ENCODE measurements at regions not wholly inside any gene's neighbourhood (a gene's known extent, or its start where the extent isn't known, plus 50 kb on each side); places are given as distances from the start of the nearest gene placed in this dataset.

DNA sequence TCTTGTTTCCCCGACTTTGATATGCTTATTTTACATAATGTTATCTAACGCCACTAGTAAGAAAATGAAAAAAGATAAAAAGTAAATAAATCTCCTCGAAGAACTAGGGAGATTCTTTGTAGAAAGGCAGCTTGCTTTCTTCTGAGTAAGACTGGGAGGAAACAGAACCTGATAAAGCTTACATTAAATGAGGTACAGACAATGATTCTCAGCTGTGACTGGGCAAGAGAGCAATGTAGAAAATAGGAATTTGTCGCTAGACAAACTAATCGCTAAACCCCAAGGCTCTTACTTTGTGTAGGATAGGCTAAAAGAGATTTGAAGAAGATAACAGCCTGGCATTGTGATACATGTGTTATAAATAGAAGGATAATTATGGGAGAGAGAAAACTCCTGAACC is 919.0 kb upstream of the ALCAM start:
- H3K27ac ChIP-seq (ENCODE audit: low read depth, low read length) = no peak overlapping the region

DNA sequence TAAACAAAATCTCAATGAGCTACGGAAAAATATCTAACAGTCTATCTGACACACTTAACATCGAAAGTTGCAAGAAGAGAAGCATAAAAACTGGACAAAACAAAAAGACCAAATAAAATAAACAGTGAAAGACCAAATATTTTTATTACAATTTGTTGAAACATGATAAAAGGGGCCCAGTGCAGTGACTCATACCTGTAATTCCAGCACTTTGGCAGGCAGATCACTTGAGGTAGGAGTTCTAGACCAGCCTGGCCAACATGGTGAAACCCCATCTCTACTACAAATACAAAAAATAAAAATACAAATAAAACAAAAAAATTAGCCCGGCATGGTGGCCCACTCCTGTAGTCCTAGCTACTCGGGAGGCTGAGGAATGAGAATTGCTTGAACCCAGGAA is 914.0 kb upstream of the ALCAM start:
- Histone ChIP-seq H3K9ac (ENCODE audit: low read depth in 1 of 3, low read length in 3 of 3) (no peak overlapping the region), H3K36me3 (ENCODE audit: control insufficient read depth in 3 of 3, insufficient read depth in 3 of 3, low read length in 3 of 3) (no peaks in the 10 kb centered on the region), H3K27ac (ENCODE audit: low read depth, low read length) (no peak overlapping the region), H3K27me3 (ENCODE audit: control insufficient read depth in 3 of 3, insufficient read depth in 3 of 3, low read length in 3 of 3) (no peaks in the 10 kb centered on the region), H3K4me3 (ENCODE audit: low read length in 3 of 3) (no peak overlapping the region), H3K9me3 (ENCODE audit: control insufficient read depth in 3 of 3, low read length in 3 of 3) (no peaks in the 10 kb centered on the region), H3K4me1 (ENCODE audit: control insufficient read depth in 3 of 3, insufficient read depth in 3 of 3, low read length in 3 of 3) (no peaks in the 10 kb centered on the region)

More for the DNA sequence above, 919.0 kb upstream of the ALCAM start:
- Histone ChIP-seq H3K4me1 (ENCODE audit: control insufficient read depth in 3 of 3, insufficient read depth in 3 of 3, low read length in 3 of 3) (no peaks in the 10 kb centered on the region), H3K36me3 (ENCODE audit: control insufficient read depth in 3 of 3, insufficient read depth in 3 of 3, low read length in 3 of 3) (no peaks in the 10 kb centered on the region), H3K9ac (ENCODE audit: low read depth in 1 of 3, low read length in 3 of 3) (no peak overlapping the region), H3K9me3 (ENCODE audit: control insufficient read depth in 3 of 3, low read length in 3 of 3) (no peaks in the 10 kb centered on the region), H3K27me3 (ENCODE audit: control insufficient read depth in 3 of 3, insufficient read depth in 3 of 3, low read length in 3 of 3) (no peaks in the 10 kb centered on the region), H3K4me3 (ENCODE audit: low read length in 3 of 3) (no peak overlapping the region)

DNA sequence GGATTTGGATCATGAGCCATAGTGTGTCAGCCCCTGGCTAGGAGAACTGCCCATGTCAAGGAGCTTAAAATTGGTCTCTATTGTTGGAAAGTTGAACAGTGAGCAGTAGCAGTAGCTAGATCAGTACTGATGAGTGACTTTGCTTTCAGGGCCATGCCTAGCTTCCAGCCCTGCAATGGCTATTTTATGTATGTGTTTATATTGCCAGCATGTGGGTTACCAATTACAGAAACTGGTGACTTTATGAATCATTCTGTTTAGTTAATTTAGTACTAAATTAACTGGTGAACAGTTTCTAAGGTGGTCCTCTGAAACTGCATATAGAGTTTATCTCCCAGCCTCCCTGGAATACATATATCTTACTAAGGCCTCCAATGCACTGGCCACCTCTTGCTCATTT is 908.1 kb upstream of the ALCAM start:
- Histone ChIP-seq H3K9ac (ENCODE audit: low read depth in 1 of 3, low read length in 3 of 3) (no peak overlapping the region), H3K36me3 (ENCODE audit: control insufficient read depth in 3 of 3, insufficient read depth in 3 of 3, low read length in 3 of 3) (no peaks in the 10 kb centered on the region), H3K4me1 (ENCODE audit: control insufficient read depth in 3 of 3, insufficient read depth in 3 of 3, low read length in 3 of 3) (no peaks in the 10 kb centered on the region), H3K27ac (ENCODE audit: low read depth, low read length) (no peak overlapping the region), H3K4me3 (ENCODE audit: low read length in 3 of 3) (no peak overlapping the region), H3K27me3 (ENCODE audit: control insufficient read depth in 3 of 3, insufficient read depth in 3 of 3, low read length in 3 of 3) (no peaks in the 10 kb centered on the region), H3K9me3 (ENCODE audit: control insufficient read depth in 3 of 3, low read length in 3 of 3) (no peaks in the 10 kb centered on the region)

DNA sequence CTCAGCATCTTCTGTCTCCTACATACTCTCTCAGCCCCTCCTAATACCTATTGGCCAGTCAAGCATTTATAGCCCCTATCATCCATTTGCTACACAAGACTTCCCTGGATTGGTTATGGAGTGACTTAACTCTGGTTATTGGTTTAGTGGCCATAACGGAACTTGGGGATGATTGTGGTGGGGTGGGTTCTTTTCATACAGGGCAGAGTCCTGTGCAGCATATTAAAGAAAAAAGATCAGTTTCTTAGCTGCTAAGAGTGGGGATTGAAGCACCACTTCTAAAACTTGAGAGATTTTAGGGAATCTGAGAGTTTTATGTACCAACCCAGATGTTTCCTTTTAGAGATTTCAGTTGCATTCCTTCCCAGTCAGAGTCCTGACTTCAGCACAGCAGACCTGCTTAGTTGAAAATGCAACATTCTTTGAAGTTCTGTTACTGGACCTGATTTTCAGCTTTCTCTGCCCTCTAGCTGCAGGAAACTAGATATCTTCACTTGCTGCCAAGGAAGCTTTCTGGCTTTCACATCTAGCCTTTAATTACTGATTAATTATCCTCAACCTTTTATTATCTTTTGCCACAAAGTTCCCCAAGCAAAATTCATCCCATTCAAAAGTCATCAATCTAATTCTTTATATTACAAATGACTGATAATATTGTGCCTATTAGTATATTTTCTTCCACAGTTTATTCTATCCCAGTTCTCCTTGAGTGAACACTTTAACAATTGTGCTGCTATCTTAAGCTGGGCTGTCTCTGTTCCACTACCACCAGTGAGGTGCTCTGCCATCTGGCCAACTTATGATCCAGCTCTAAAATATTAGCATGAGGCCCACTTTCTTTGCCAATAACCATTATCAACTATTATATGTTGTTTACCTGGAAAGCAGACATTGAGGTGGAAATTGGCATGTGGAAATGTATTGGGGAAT is 906.0 kb upstream of the ALCAM start:
- no peaks in the 10 kb centered on the region for H3K9me3 ChIP-seq (ENCODE audit: control insufficient read depth in 3 of 3, low read length in 3 of 3)
- no peaks in the 10 kb centered on the region for H3K36me3 ChIP-seq (ENCODE audit: control insufficient read depth in 3 of 3, insufficient read depth in 3 of 3, low read length in 3 of 3)
- no peak overlapping the region for H3K27ac ChIP-seq (ENCODE audit: low read depth, low read length)
- H3K27me3 ChIP-seq (ENCODE audit: control insufficient read depth in 3 of 3, insufficient read depth in 3 of 3, low read length in 3 of 3) = no peaks in the 10 kb centered on the region
- no peak overlapping the region for H3K4me3 ChIP-seq (ENCODE audit: low read length in 3 of 3)
- no peak overlapping the region for H3K9ac ChIP-seq (ENCODE audit: low read depth in 1 of 3, low read length in 3 of 3)
- H3K4me1 ChIP-seq (ENCODE audit: control insufficient read depth in 3 of 3, insufficient read depth in 3 of 3, low read length in 3 of 3) = no peaks in the 10 kb centered on the region

DNA sequence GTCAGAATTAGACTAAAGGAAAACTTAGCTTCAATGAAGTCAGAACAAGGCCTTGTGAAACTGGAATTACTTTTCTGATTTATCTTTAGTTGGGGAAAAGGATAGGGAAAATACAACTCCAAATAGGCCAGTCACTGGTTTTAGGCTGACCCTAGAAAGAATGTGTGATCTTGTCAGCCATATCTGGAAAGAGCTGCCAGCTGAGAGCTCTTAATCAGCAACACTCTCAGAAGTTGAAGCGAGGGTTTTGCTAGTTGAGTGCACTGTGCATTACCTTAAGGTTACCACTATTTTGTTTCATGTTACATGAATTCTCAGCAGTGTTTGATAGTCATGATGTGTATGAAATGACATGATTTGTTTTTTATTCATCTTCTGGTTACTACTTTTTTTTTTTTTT is 905.3 kb upstream of the ALCAM start:
- no peak overlapping the region for H3K4me3 ChIP-seq (ENCODE audit: low read length in 3 of 3)
- H3K36me3 ChIP-seq (ENCODE audit: control insufficient read depth in 3 of 3, insufficient read depth in 3 of 3, low read length in 3 of 3) = no peaks in the 10 kb centered on the region
- H3K4me1 ChIP-seq (ENCODE audit: control insufficient read depth in 3 of 3, insufficient read depth in 3 of 3, low read length in 3 of 3) = no peaks in the 10 kb centered on the region
- H3K9me3 ChIP-seq (ENCODE audit: control insufficient read depth in 3 of 3, low read length in 3 of 3) = no peaks in the 10 kb centered on the region
- H3K27ac ChIP-seq (ENCODE audit: low read depth, low read length) = no peak overlapping the region
- H3K9ac ChIP-seq (ENCODE audit: low read depth in 1 of 3, low read length in 3 of 3) = no peak overlapping the region
- H3K27me3 ChIP-seq (ENCODE audit: control insufficient read depth in 3 of 3, insufficient read depth in 3 of 3, low read length in 3 of 3) = no peaks in the 10 kb centered on the region

DNA sequence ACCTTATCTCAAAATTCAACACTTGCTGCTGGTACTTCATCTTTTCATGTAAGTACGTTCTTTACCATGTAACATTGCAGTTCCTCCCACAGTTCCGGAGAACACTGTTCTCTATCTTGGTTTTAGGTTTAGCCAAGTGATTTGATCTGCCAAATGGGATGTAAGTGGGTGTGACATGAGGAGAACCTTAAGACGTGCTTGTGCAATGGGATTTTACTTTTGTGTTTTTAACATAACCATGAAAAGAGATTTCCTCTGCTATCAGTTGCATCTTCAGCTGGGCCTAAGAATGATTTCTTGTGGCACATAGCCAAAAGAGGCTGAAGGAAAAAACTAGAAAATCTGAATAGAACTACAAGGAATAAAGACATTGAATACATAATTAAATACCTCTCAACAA is 894.5 kb upstream of the ALCAM start:
- H3K9me3 ChIP-seq (ENCODE audit: control insufficient read depth in 3 of 3, low read length in 3 of 3) = peaks cover 0 to 4% (median 2%) of the 10 kb centered on the region in 3 donors
- no peaks in the 10 kb centered on the region for H3K4me1 ChIP-seq (ENCODE audit: control insufficient read depth in 3 of 3, insufficient read depth in 3 of 3, low read length in 3 of 3)
- no peak overlapping the region for H3K4me3 ChIP-seq (ENCODE audit: low read length in 3 of 3)
- H3K27ac ChIP-seq (ENCODE audit: low read depth, low read length) = no peak overlapping the region
- no peak overlapping the region for H3K9ac ChIP-seq (ENCODE audit: low read depth in 1 of 3, low read length in 3 of 3)
- H3K36me3 ChIP-seq (ENCODE audit: control insufficient read depth in 3 of 3, insufficient read depth in 3 of 3, low read length in 3 of 3) = no peaks in the 10 kb centered on the region
- no peaks in the 10 kb centered on the region for H3K27me3 ChIP-seq (ENCODE audit: control insufficient read depth in 3 of 3, insufficient read depth in 3 of 3, low read length in 3 of 3)

DNA sequence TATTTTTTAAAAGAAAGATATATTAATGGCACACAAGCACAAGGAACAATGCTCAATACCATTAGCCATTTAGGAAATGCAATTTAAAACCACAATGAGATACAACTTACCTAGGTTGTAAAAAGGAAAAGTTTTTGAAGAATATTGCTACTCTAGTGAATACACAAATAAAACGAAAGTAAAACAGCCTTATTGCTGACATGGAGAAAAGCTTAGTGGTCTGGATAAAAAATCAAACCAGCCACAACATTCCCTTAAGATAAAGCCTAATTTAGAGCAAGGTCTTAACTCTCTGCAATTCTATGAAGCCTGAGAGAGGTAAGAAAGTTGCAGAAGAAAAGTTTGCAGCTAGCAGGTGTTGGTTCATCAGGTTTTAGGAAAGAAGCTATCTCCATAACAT is 892.7 kb upstream of the ALCAM start:
- no peak overlapping the region for H3K27ac ChIP-seq (ENCODE audit: low read depth, low read length)
- no peaks in the 10 kb centered on the region for H3K36me3 ChIP-seq (ENCODE audit: control insufficient read depth in 3 of 3, insufficient read depth in 3 of 3, low read length in 3 of 3)
- no peaks in the 10 kb centered on the region for H3K27me3 ChIP-seq (ENCODE audit: control insufficient read depth in 3 of 3, insufficient read depth in 3 of 3, low read length in 3 of 3)
- H3K9ac ChIP-seq (ENCODE audit: low read depth in 1 of 3, low read length in 3 of 3) = no peak overlapping the region
- peaks cover 0 to 4% (median 2%) of the 10 kb centered on the region in 3 donors for H3K9me3 ChIP-seq (ENCODE audit: control insufficient read depth in 3 of 3, low read length in 3 of 3)
- H3K4me1 ChIP-seq (ENCODE audit: control insufficient read depth in 3 of 3, insufficient read depth in 3 of 3, low read length in 3 of 3) = no peaks in the 10 kb centered on the region
- H3K4me3 ChIP-seq (ENCODE audit: low read length in 3 of 3) = no peak overlapping the region

DNA sequence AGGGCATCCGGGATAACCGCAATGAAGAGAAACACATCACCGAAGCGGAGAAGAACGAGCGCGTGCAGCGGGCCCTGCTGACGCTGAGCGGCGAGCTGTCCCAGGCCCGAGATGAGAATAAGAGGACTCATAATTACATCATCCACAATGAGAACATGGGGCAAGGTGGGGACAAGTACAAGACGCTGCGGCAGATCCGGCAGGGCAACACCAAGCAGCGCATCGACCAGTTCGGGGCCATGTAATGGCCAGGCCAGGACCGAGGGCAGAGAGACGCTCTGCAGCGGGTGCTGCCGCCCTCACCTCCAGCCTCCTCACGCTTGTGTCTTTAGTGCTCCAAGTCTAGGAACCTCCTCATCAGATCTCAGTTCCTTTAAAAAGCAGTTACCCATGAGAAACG is 863.7 kb upstream of the ALCAM start:
- no peak overlapping the region for H3K4me3 ChIP-seq (ENCODE audit: low read length in 3 of 3)
- no peak overlapping the region for H3K27ac ChIP-seq (ENCODE audit: low read depth, low read length)
- H3K9me3 ChIP-seq (ENCODE audit: control insufficient read depth in 3 of 3, low read length in 3 of 3) = no peaks in the 10 kb centered on the region
- H3K36me3 ChIP-seq (ENCODE audit: control insufficient read depth in 3 of 3, insufficient read depth in 3 of 3, low read length in 3 of 3) = no peaks in the 10 kb centered on the region
- H3K4me1 ChIP-seq (ENCODE audit: control insufficient read depth in 3 of 3, insufficient read depth in 3 of 3, low read length in 3 of 3) = no peaks in the 10 kb centered on the region
- H3K27me3 ChIP-seq (ENCODE audit: control insufficient read depth in 3 of 3, insufficient read depth in 3 of 3, low read length in 3 of 3) = no peaks in the 10 kb centered on the region
- no peak overlapping the region for H3K9ac ChIP-seq (ENCODE audit: low read depth in 1 of 3, low read length in 3 of 3)

DNA sequence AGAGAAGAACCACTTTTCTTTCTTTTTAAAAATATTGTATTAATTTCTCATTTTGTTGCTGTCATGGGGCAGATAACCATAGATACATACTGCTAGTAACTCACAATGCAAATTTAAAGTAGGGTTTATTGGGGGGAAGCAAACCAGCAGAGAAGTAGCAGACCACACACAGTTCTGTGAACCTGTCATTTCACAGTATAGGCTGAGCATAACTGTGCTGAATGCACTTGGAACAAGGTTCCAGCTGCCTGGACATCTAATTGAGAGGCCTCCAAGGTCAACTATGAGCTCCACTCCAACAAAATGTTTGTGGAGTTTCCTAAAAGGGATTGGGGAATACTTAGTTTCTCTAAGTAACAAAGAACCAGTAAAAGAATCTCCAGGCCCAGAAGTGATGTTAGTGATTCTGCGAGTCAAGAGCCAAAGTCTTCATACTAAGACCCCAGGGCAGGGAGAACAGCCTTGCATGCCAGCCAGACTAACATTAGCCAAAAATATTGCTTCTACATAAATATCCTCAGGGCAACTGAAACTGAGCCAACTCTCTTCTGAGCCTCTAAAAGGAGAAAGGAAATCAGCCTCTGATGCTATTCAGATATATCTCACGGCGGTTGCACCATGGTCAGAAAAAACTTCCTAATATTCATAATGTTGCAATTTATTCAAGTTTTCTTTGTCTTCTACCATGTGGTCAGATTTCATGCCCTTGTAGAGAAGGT is 856.4 kb upstream of the ALCAM start:
- Histone ChIP-seq H3K36me3 (ENCODE audit: control insufficient read depth in 3 of 3, insufficient read depth in 3 of 3, low read length in 3 of 3) (no peaks in the 10 kb centered on the region), H3K4me1 (ENCODE audit: control insufficient read depth in 3 of 3, insufficient read depth in 3 of 3, low read length in 3 of 3) (no peaks in the 10 kb centered on the region), H3K9me3 (ENCODE audit: control insufficient read depth in 3 of 3, low read length in 3 of 3) (no peaks in the 10 kb centered on the region), H3K9ac (ENCODE audit: low read depth in 1 of 3, low read length in 3 of 3) (no peak overlapping the region), H3K27me3 (ENCODE audit: control insufficient read depth in 3 of 3, insufficient read depth in 3 of 3, low read length in 3 of 3) (no peaks in the 10 kb centered on the region), H3K4me3 (ENCODE audit: low read length in 3 of 3) (no peak overlapping the region), H3K27ac (ENCODE audit: low read depth, low read length) (no peak overlapping the region)

DNA sequence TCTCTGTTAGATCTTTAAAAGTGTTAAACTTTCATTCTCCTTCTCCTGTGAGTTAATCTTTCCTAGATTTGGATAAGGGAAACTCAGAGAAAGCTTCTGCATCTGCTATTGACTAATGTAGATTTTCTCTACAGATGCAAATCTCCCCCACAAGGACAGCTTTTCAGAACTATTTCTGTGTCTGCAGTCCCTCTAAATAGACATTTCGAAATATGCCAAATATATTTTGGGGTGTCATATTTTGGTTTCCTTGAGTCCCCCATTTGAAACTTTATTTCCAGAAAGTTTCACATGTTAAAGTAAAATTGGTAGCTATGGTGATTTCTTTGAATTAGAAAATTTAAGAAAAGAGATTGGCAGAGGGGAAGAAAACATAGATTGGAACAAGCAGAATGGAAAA is 852.3 kb upstream of the ALCAM start:
- Histone ChIP-seq H3K36me3 (ENCODE audit: control insufficient read depth in 3 of 3, insufficient read depth in 3 of 3, low read length in 3 of 3) (no peaks in the 10 kb centered on the region), H3K4me3 (ENCODE audit: low read length in 3 of 3) (no peak overlapping the region), H3K9ac (ENCODE audit: low read depth in 1 of 3, low read length in 3 of 3) (no peak overlapping the region), H3K27me3 (ENCODE audit: control insufficient read depth in 3 of 3, insufficient read depth in 3 of 3, low read length in 3 of 3) (no peaks in the 10 kb centered on the region), H3K4me1 (ENCODE audit: control insufficient read depth in 3 of 3, insufficient read depth in 3 of 3, low read length in 3 of 3) (no peaks in the 10 kb centered on the region), H3K27ac (ENCODE audit: low read depth, low read length) (no peak overlapping the region), H3K9me3 (ENCODE audit: control insufficient read depth in 3 of 3, low read length in 3 of 3) (no peaks in the 10 kb centered on the region)

Measured in skeletal muscle tissue (tissue), 3 donors.